ENCODE measurements at regions not wholly inside any gene's neighbourhood (a gene's known extent, or its start where the extent isn't known, plus 50 kb on each side); places are given as distances from the start of the nearest gene placed in this dataset.

DNA sequence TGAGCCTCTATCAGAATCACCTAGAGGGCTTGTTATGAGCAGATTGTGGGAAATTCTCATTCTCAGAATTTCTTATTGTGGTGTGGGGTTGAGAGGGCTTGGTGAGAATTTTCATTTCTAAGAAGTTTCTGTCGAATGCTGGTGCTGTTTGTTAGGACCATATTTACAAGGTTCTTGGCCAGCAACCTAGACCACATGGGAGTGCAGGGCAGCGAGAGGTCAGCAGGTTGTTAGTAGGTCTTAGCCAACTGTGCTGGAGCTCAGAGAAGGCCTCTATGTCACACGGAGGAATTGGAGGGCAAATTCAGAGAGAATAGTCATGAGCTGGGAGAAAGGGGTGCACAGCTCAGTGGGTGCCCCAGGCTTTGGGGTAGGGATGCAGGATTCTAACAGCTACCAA, 357.0 kb downstream of the LRRC70 start:
- no peak for TF ChIP-seq POLR2A (IDR thresholded peaks at IDR 0.05)
- TF ChIP-seq, protein P1, sequence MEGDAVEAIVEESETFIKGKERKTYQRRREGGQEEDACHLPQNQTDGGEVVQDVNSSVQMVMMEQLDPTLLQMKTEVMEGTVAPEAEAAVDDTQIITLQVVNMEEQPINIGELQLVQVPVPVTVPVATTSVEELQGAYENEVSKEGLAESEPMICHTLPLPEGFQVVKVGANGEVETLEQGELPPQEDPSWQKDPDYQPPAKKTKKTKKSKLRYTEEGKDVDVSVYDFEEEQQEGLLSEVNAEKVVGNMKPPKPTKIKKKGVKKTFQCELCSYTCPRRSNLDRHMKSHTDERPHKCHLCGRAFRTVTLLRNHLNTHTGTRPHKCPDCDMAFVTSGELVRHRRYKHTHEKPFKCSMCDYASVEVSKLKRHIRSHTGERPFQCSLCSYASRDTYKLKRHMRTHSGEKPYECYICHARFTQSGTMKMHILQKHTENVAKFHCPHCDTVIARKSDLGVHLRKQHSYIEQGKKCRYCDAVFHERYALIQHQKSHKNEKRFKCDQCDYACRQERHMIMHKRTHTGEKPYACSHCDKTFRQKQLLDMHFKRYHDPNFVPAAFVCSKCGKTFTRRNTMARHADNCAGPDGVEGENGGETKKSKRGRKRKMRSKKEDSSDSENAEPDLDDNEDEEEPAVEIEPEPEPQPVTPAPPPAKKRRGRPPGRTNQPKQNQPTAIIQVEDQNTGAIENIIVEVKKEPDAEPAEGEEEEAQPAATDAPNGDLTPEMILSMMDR (IDR thresholded peaks at IDR 0.05): no peak
- 64 to 69% (median 67%) methylated on average over 3 of the region's 3 CpGs for WGBS, 4 donors
- Histone ChIP-seq H3K36me3 (replicated peaks in 1 of 2) (no peaks in the 10 kb centered on the region), H3K4me1 (replicated peaks in 1 of 2) (no peaks in the 10 kb centered on the region), H3K9me3 (replicated peaks in 1 of 3) (no peaks in the 10 kb centered on the region), H3K4me3 (no peak overlapping the region), H3K27me3 (no peaks in the 10 kb centered on the region), H3K27ac (no peak overlapping the region)
- intact Hi-C loops (cut with DNase I): no loop called here
- no peak for DNase-seq

DNA sequence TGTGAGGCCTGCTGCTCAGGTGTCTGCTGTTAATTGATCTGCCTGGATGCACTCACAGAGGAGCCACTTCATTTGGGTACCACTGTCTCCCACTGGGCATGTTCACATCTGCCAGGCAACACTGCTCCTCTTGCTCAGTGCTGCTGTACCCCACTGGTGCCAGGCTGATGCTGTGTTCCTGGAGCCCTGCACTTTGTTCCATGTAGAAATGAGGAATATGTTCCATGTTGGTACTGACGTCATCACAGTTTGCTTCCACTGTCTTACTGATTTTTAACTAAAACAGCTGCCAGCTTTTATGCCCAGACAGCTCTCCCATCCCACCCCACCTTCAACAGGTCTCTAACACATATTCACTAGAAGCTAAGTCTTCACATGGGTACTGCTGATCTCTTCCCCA, 355.7 kb downstream of the LRRC70 start:
- no peak overlapping the region for H3K4me3 ChIP-seq
- intact Hi-C loops (cut with DNase I): no loop called here
- H3K4me1 ChIP-seq (replicated peaks in 1 of 2): no peaks in the 10 kb centered on the region
- no peaks in the 10 kb centered on the region for H3K27me3 ChIP-seq
- no peak for DNase-seq
- 47 to 74% (median 68%) methylated on average over 1 of the region's 1 CpG for WGBS, 4 donors
- no peaks in the 10 kb centered on the region for H3K9me3 ChIP-seq (replicated peaks in 1 of 3)
- no peaks in the 10 kb centered on the region for H3K36me3 ChIP-seq (replicated peaks in 1 of 2)
- TF ChIP-seq POLR2A (IDR thresholded peaks at IDR 0.05): no peak
- TF ChIP-seq, protein P1 (IDR thresholded peaks at IDR 0.05): no peak
- no peak overlapping the region for H3K27ac ChIP-seq

DNA sequence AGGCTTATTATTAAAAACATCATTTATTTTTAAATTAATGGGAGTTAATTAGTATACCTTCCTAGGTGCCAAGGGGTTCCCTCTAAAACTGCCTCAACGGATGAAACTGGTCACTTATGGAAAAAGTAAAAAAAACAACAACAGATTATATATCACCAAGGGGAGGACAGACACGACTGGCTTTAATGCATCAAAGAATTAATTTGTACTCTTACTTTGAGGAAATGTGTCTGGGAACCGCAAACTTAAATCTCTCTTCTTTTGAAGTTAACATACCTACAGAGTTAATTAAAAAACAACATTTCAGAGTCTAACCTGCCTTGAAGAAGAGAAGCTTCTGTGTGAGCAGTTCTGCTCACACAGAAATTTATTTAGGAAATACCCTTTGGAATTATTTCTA, 354.6 kb downstream of the LRRC70 start:
- 59 to 67% (median 62%) methylated on average over 3 of the region's 3 CpGs for WGBS, 4 donors
- no peak overlapping the region for H3K4me3 ChIP-seq
- DNase-seq: no peak
- intact Hi-C loops (cut with DNase I): no loop called here
- no peak overlapping the region for H3K27ac ChIP-seq
- no peaks in the 10 kb centered on the region for H3K4me1 ChIP-seq (replicated peaks in 1 of 2)
- no peak for TF ChIP-seq POLR2A (IDR thresholded peaks at IDR 0.05)
- TF ChIP-seq, protein P1 (IDR thresholded peaks at IDR 0.05): no peak
- no peaks in the 10 kb centered on the region for H3K9me3 ChIP-seq (replicated peaks in 1 of 3)
- no peaks in the 10 kb centered on the region for H3K27me3 ChIP-seq
- H3K36me3 ChIP-seq (replicated peaks in 1 of 2): no peaks in the 10 kb centered on the region

DNA sequence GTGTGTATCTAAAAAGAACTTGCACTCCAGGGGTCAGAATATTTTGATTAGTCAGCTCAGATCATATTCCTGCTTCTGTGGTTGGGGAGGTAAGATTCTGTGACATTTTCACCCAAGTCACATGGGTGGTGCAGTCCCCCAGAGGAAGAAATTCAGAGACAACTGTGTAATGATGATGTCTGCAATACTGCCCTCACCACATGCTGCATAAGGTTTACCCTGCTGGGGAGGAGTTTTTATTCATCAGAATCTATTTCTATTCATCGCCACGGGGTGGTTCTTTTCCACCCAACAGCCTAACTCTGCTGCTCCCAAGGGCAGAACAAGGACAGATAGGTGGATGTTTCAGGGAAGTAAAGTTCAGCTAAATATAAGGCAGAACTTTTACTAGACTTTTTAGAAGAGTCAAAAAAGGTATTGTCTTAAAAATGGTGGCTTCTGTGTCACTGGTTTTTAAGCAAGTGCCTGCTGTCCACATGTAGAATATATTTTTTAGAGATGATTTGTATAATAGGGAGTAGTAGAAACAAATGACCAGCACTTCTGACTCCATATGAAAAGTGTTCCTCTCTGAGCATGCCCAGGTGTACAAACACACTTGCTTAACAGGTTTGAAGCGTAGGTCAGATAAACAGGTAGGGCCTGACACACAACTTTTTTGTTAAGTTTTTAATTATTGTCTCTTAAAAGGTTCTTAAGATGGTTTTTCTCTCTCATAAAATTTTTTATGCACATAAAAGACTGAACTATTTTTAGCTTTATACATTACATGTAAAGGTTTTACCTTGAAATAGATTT, 352.7 kb downstream of the LRRC70 start:
- H3K27ac ChIP-seq: no peak overlapping the region
- intact Hi-C loops (cut with DNase I): no loop called here
- no peaks in the 10 kb centered on the region for H3K4me1 ChIP-seq (replicated peaks in 1 of 2)
- no peak for TF ChIP-seq POLR2A (IDR thresholded peaks at IDR 0.05)
- TF ChIP-seq, protein P1 (IDR thresholded peaks at IDR 0.05): no peak
- no peak for DNase-seq
- no peak overlapping the region for H3K4me3 ChIP-seq
- no peaks in the 10 kb centered on the region for H3K9me3 ChIP-seq (replicated peaks in 1 of 3)
- H3K27me3 ChIP-seq: no peaks in the 10 kb centered on the region
- WGBS, 4 donors: 61 to 74% (median 66%) methylated on average over 3 of the region's 3 CpGs
- no peaks in the 10 kb centered on the region for H3K36me3 ChIP-seq (replicated peaks in 1 of 2)
